Ishikawa (cell line): ENCODE measurements at regions not wholly inside any gene's neighbourhood (a gene's known extent, or its start where the extent isn't known, plus 50 kb on each side); places are given as distances from the start of the nearest gene placed in this dataset.

ENCODE experiments used
- CEBPB ChIP-seq: IDR thresholded peaks from 2 replicates; pipeline ENCODE4 v1.6.1; 2012
- CREB1 ChIP-seq: IDR thresholded peaks from 2 replicates; pipeline ENCODE4 v1.6.1; 2012; ENCODE audit warnings: low read depth
- EGR1 ChIP-seq: IDR thresholded peaks from 2 replicates; pipeline ENCODE4 v1.6.1; 2012
- EP300 ChIP-seq: IDR thresholded peaks from 2 replicates; pipeline ENCODE4 v1.6.1; 2012; ENCODE audit warnings: borderline replicate concordance
- MAX ChIP-seq: IDR thresholded peaks from 2 replicates; pipeline ENCODE4 v1.6.1; 2012
- NFIC ChIP-seq: IDR thresholded peaks from 2 replicates; pipeline ENCODE4 v1.6.1; 2012
- RAD21 ChIP-seq: IDR thresholded peaks from 2 replicates; pipeline ENCODE4 v1.6.1; 2012; ENCODE audit warnings: low read depth
- REST ChIP-seq: IDR thresholded peaks from 2 replicates; pipeline ENCODE4 v1.6.1; 2012; ENCODE audit warnings: low read depth, mild to moderate bottlenecking
- TAF1 ChIP-seq: IDR thresholded peaks from 2 replicates; pipeline ENCODE4 v1.6.1; 2012; ENCODE audit warnings: low read depth, mild to moderate bottlenecking
- TCF12 ChIP-seq: IDR thresholded peaks from 2 replicates; pipeline ENCODE4 v1.6.1; 2012; ENCODE audit warnings: low read depth
- TEAD4 ChIP-seq: IDR thresholded peaks from 2 replicates; pipeline ENCODE4 v1.6.1; 2012
- USF1 ChIP-seq: IDR thresholded peaks from 2 replicates; pipeline ENCODE4 v1.6.1; 2012
- YY1 ChIP-seq: IDR thresholded peaks from 2 replicates; pipeline ENCODE4 v1.6.1; 2012; ENCODE audit warnings: low read depth
- ZBTB7A ChIP-seq: IDR thresholded peaks from 2 replicates; pipeline ENCODE4 v1.6.1; 2012; ENCODE audit warnings: low read depth

GRCh38 chr18:38879871-38880270 is 1314.3 kb upstream of the CELF4 start:
- no peak for TF ChIP-seq RAD21
- no peak for TF ChIP-seq CEBPB
- TF ChIP-seq EP300, result no peak
- TF ChIP-seq MAX, result no peak
- TF ChIP-seq USF1, result no peak
- no peak for TF ChIP-seq NFIC
- TF ChIP-seq YY1, result no peak
- TF ChIP-seq TEAD4, result no peak
- TF ChIP-seq TCF12, result no peak
- TF ChIP-seq CREB1, result no peak
- no peak for TF ChIP-seq EGR1
- TF ChIP-seq TAF1, result no peak
- TF ChIP-seq REST, result no peak
- no peak for TF ChIP-seq ZBTB7A
